Suppressor macrophage treated with lipopolysaccharide for 1 hour (primary cell): ENCODE measurements at regions not wholly inside any gene's neighbourhood (a gene's known extent, or its start where the extent isn't known, plus 50 kb on each side); places are given as distances from the start of the nearest gene placed in this dataset.
"Not testable (repeated sequence)": the region's sequence is repeated elsewhere in the genome, so short reads cannot be mapped to it uniquely, and the experiment has no call there.

ENCODE experiments used
- DNase-seq, 3 donors: peaks; one replicate each; pipeline ENCODE4 v3.0.0-alpha.2; 2020 to 2022

DNA sequence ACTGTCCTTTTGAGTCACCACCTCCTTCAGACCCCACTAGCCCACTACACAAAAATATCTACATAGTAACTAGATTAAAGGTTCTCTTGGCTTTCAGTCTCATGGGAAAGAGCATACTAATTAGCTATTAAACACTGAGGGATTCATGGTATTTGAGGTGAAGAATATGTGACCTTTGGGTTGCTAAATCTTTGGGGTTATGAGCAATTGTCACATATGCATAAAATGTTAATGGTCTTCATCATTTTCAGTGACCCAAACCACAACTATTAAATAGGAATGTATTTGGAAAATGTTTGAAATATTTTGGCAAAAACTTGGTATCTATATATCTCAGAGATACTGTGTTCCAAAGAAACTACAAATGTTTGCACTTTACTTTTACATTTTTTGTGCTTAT, 365.1 kb downstream of the MAGEB5 start:
- DNase-seq, result no peak

DNA sequence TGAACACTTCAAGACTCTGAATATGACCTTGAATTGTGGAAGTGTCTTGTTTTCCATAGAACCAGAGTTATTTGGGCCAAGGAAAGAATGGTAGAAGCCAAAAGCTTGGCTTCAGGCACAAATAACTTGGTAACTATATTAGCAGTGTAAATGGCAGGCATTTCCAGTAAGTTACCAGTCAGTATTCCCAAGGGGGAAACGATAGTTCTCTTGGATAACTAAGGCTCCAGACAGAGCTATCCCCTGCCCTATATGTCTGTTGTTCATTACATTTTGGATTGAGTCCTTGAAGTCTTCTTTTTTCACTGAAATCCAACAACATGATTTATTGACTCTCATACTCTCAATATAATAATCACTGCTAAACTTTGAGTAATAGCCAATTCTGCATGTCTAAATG, 364.1 kb downstream of the MAGEB5 start:
- DNase-seq, result no peak

DNA sequence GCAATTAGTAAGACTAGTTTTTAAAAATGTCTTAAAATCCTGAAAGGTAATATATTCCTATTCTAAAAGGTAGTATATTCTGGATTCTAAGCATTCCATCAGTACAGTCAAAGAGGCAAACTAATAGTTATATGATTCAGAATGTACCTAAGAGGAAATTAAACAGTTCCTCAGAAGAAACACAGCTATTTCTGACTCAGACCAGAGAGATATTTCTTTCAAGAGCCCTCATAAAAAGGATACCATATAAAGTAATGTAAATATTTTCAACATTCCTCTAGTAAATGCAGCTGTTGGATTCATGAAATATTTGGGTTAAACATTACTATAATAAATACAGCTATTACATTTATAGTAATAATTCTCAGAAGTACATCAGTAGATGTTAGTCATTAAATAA, 358.3 kb downstream of the MAGEB5 start:
- DNase-seq, result no peak

DNA sequence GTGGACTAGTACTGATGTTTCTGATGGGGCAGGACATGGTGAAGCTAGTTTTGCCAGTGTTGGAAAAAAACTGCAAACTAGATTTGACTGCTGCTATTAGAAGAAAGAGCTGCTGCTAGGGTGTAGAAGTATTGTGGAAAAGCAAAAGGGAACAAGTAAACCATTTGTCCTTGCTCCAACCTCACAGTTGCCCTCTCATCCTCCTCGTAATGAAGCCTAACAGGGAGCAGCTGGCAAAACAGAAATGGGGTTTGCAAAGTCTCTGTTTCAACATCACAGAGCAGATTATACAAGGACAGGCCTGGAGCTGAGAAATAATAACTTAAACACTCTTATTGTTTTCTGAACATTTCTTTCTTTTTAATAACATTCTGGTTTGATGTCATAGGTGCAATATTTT, 346.2 kb downstream of the MAGEB5 start:
- no peak for DNase-seq

DNA sequence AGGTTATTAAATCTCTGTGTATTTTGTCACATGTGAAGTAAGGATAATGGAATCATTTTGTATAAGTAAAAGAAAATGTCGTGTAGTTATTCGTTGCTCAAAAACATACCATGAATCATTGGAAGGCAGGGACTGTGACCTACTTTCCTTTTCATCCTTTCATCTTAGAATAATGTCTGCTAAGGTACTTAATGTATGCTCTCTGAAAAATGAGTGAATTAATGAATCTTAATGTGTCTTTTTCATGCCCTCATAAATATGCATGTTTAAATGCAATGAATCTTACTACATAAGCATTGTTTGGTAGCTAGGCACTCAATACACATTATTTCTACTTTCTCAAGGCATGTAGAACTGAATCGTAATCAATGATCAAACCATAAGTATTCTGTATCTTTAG, 343.9 kb downstream of the MAGEB5 start:
- DNase-seq, result no peak

DNA sequence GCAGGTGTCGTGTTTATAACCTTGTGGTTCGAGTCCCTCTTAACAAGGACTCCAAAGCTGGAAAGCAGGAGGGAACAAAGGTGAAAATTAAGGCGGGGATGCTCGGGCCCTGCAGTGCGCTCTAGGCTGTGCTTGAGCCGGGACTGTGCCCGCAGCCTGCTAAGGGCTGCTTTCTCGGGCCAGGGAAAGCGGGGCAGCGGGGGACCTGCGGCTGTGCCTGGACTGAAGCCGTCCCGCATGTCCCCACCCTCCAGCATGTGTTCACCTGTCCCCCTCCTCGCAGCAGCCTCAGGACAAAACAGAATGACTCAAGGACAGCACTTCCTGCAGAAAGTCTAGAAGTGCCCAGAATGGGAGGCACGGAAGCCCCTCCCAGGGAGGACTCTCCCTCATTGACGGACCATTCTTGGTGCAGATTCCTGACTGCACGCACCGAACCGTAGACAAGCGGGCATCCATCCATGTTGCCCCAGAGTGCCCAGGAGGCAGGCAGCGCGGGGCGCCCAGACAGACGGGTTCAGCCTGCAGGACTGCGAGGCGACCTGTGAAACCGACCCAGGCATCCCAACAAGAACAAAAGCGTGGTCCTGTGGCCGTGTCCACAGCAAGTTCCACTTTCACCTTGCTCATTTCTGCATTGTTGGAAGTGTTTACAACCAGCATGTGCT, 342.9 kb downstream of the MAGEB5 start:
- DNase-seq, result no peak

DNA sequence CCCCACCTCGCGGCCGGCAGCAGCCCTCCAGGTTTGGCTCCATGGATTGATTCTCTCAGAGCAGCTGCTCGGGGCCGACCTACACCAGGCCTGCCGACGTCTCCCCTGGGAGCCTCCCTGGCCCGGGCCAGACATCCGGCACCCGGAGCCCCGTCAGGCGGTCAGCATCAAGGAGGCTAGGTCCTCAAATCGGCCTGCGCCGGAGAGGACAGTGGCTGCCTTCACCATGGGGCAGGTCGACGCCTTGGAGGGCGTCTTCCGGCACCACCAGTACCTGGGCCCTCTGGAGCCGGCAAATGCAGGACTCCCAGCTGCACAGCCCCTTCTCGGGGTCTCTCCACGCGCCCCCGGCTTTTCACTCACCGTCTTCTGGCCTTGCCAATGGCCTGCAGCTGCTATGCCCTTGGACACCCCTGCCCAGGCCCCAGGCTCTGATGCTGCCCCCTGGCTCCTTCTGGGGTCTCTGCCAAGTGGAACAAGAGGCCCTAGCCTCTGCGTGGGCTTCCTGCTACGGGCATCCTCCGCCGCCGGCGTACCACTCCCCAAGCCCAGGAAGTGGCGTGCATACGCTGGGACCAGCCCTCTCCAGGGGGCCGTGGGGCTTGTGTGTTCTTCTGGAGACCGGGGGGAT, 341.8 kb downstream of the MAGEB5 start:
- DNase-seq, result no peak

DNA sequence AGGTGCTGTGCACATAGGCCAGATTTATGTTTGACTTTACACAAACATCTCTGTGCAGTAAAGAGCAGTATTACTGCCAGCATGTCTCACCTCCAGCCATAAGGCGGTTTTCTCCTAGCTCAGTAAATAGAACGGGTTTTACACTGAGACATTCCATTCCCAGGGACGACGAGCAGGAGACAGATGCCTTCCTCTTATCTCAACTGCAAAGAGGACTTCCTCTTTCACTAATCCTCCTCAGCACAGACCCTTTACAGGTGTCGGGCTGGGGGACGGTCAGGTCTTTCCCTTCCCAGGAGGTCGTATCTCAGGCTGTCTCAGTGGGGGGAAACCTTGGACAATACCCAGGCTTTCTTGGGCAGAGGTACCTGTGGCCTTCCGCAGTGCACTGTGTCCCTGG, 309.8 kb downstream of the MAGEB5 start:
- not testable (repeated sequence) for DNase-seq

DNA sequence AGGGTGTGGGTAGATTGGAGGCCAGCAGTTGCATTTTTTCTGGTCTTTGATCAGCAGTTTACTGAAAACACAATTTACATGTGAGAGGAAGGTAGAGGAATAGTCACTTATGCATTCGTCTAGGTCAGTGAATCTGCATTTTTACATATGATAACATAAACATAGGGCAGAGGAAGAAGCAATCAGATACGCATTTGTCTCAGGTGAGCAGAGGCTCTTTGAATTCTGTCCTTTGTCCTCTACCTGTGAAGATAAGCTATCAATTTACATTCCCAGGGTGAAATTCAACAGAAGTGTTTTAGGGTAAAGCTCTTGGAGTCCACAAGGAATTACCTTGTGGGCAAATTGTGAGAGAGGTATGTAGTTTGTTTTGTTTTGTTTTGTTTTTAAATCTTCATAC, 306.5 kb downstream of the MAGEB5 start:
- no peak for DNase-seq

DNA sequence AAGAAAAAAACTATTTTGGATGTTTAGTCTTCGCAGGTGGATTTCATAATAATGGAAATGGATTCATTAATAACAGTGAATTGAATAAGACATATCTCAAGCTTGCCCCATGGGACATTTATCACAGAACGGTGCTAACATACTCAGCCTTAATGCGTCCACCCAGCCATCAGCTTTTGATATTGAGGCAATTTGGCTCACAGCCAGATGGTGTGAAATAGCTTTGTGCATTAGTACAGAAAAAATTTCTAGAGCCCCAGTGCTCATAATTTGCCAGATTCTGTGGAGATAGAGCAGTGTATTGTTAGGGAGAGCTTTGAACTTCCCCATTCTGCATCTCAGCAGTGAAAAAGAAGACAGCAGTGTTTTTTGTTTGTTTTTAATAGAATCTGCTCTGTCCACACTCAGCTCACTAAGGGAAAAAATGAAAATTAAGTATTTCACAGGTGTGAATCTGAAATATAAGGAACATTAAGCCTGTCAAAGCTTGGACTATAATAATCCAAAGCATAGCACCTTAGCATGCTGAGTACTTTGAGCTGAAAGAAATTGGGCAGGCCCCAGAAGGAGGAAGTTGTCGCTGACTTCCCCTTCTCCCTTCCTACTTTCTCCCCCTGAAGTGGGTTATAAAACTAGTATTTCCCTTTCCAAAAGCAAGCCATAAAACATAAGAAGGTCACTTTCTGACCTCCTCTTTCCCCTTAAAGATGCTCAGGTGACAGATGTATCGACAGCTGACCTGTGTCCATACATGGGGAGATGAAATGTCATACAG, 295.8 kb downstream of the MAGEB5 start:
- DNase-seq, result peak in 1 of 3 donors; percentile 0

DNA sequence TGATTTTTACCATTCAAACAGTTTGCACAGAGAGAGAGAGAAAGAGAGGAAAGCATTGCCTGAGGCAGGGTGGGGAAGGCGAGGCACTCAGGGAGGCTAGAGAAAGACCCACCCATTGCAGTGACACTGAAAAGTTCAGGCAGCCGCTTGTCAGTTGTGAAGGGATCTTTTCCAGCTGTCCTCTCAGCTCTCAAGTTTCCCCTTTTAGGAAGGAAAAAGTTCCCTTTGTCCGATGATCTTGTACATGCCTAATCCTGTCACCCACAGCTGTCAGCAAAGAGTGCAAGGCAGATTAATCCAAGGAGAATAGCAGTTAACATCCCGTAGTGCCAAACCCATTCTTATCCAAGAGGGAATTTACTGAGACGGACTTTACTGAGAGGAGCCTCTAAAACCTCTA, 255.0 kb downstream of the MAGEB5 start:
- DNase-seq, result no peak

DNA sequence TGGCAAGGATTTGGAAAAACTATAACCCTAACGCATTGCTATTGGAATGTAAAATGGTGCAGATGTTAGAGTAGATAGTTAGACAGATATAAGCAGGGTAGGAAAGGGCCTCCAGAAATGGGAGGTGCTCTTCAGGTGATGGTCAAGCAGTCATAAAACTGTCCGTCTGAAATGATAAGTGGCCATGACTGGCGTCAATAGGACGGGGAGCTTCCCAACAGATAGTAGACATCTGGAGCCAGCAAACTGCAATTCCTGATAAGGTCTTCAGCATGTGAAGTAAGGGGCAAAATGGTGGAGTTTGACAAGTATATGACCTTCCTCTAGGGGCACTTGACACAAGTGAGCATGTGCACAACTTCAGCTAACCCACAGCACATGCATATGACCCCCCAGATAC, 250.4 kb downstream of the MAGEB5 start:
- DNase-seq, result no peak

DNA sequence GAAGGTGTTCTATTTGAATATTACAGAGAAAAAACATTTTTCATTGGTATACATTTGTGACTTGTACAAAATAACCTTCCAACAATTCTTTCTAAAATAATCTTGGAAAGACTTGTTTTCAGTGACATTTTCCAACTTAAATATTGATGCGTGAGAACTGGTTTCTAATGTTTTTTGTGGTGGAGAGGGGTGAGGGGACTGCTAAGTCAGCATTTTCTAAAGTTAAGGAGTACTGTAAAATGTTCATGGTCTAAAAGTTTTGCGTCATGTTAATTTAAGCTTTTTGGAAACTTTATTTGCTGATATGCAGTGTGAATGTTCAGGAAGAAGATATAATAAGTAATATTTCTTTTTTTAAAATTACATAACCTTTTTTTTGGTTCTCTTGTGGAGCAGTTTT, 229.3 kb downstream of the MAGEB5 start:
- DNase-seq, result no peak

DNA sequence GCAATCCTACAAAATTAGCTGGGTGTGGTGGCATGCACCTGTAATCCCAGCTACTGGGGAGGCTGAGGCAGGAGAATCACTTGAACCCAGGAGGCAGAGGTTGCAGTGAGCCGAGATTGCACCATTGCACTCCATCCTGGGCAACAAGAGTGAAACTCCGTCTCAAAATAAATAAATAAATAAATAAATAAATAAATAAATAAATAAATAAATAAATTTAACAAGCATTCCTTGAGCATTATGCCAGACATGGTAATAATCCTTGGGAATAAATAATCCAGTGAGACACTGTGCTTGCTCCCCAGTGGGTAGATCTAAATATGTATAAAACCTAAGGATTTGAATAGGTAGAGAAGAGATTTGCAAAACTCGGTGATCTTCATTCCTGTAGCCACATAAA, 228.4 kb downstream of the MAGEB5 start:
- not testable (repeated sequence) for DNase-seq

DNA sequence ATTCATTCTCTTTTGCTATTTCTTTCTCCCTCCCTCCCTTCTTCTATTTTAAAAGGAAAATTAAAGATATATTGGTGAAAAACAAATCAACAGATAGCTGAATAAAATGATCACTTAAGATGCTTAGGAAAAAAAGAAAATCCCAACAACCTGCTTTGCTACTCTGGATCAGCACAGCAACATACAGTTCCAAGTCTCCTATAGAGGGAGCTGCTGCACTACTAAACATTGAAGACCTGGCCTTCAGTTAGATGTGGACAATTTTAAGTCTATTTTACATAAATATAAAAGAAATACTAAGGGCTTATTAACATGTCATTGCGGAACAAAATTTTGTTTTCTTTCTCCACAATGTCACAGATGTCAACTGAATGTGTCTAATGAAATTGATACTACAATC, 226.4 kb downstream of the MAGEB5 start:
- peak in 1 of 3 donors; percentile 0 for DNase-seq

DNA sequence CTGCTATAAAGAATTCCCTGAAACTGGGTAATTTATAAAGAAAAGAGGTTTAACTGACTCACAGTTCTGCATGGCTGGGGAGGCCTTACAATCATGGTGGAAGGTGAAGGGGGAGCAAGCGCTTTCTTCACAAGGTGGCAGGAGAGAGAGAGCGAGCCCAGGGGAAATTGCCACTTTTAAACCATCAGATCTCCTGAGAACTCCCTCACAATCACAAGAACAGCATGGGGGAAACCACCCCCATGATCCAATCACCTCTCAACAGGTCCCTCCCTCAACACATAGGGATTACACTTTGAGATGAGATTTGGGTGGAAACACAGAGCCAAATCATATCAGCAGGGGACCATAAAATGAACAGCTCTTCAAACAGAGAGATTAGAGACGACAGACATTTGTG, 198.6 kb downstream of the MAGEB5 start:
- no peak for DNase-seq

DNA sequence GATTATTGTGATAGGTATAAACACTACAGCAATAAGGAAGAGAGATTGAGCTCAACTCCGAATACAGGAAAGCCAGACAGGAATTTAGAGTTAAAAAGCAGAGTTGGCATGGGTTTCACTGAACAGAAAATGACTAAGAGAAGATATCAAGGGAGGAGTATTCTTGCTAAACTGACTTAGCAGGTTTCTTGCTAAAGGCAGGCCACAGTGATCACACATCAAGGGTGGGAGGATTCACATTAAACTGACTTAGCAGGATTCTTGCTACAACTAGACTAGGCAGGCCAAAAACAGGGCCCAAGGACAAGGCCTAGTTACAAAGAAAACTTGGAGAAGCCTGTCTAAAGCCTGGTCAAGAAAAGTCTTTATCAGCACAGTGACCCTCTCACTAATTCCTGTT, 195.1 kb downstream of the MAGEB5 start:
- DNase-seq, result no peak

DNA sequence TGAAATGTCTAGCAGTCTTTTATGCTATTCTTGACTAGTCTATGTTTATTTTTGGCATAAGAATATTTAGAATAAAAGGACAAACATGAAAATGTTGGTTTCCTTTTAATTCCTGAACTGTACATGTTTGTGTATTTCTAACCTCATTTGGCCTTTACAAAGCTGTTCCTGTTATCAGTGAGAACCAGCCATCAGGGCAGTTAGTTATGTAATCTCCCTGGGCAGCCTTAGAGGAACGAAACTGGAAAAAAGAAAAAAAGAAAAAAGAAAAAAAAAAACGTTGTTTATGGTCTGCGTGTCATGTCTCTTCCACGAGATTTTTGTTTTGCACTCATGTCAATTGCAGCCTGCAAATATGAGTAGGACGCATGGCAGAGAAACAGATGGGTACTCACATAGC, 193.7 kb downstream of the MAGEB5 start:
- no peak for DNase-seq

DNA sequence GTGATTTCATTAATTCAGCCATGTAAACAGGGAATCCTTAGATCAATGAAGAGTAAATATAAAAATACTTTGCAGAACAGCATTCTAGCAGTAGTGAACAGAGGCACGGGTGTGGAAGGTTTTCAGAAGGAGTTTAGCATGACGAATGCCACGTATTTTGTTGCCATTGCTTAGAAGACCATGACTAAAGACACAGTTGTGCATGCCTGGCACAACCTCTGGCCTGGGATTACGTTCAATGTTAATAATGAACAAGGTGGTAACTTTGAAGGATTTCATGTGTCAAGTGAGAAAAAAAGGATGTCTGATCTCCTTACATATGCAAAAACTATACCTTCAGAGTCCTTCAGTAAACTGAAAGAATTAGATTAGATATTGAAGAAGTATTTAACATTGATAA, 171.9 kb downstream of the MAGEB5 start:
- no peak for DNase-seq

DNA sequence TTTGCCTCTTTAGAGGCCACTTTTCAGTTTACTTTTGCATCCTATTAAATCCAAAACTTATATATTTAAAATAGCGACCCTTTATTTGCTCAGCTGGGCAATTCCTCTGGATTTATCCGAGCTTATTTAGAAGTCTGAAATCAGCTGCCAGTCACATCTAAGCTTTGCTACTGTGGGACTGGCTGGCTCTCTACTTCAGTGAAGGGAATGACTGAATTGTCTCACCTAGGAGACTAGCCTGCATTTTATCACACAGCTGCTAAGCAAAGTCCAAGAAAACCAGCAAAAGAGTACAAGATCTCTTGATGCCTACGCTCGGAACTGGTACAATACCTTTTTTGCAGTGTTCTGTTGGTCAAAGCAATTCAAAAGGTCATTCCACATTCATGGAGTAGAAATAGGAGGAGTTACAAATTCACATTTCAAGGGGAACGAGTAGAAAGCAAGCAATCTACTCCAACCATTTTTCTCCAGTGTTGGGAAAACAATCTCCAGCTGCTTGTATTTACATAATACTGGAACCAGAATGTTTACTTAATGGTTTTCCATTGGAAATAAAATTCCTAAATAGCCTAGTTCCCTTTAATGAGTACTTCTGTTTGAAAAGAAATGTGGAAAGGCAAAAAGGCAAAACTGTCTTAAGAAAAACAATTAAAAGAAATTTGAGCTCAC, 160.2 kb downstream of the MAGEB5 start:
- DNase-seq, result no peak

DNA sequence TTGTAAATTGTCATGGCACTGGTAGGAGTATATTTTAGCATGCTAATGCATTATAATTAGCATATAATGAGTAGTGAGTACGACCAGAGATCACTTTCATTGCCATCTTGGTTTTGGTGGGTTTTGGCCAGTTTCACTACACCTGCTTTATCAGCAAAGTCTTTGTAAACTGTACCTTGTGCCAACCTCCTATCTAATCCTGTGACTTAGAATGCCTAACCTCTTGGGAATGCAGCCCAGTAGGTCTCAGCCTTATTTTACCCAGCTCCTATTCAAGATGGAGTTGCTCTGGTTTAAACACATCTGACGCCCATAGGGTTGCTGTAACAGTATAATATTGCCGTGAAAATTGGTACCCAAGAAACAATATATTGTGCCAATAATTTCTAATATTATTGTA, 159.4 kb downstream of the MAGEB5 start:
- DNase-seq, result no peak

DNA sequence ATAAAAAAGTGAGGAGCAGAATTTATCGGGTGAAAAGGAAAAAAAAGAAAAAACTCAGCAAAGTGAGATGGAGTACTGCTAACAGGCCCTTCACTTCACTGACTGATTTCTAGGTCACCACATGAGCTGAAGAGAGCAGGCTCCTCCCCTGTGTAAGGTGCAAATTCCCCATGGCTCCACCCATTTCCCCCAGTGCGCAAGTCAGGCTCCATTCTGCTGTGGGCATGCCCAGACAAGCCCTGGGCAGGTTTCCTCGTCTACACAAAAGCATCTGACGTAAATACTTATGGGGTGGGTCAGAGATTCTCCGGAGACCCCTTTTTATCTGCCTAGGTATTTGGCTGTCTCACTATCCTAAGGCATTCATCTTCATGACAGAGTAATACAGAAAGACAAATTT, 157.9 kb downstream of the MAGEB5 start:
- no peak for DNase-seq

DNA sequence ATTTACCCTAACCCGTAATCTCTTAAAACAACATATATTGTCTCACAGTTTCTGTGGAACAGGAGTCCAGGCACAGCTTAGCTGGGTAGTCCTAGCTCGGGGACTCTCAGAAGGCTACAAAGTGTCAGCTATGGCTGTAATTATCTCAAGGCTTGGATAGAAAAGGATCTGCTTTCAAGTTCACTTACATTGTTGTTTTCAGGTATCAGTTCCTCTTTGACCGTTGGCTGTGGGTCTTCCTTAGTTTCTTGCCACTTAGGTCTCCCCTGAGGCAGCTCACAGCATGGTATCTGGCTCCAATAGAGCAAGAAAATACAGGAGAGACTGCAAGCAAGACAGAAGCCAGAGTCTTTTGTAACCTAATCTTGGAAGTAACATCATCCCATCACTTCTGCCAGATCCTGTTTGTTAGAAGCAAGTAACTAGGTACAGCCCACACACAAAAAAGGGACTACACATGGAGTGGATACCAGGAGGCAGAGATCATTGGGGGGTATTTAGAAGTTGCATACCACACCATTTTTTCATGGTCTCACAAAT, 137.0 kb downstream of the MAGEB5 start:
- DNase-seq, result no peak

DNA sequence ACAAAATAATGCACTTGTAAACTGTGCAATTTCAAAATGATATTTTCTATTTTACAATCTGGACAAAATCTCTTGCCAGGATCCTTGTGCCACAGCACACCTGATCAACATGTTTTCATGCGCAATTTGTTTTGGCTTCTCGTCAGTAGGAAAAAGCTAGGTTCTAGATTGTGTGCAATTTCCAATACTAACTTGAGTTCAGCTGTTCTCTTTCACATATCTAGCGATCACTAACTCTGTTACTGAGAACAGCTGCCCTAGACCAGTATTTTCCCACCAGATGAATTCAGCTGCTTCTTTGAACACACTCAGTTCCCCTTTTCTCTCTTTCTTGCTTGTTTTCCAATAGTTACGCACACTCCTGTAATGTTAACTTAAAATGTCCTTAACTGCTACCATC, 131.2 kb downstream of the MAGEB5 start:
- DNase-seq, result no peak
